ENCODE measurements at regions not wholly inside any gene's neighbourhood (a gene's known extent, or its start where the extent isn't known, plus 50 kb on each side); places are given as distances from the start of the nearest gene placed in this dataset.
"Not testable (repeated sequence)": the region's sequence is repeated elsewhere in the genome, so short reads cannot be mapped to it uniquely, and the experiment has no call there.

DNA sequence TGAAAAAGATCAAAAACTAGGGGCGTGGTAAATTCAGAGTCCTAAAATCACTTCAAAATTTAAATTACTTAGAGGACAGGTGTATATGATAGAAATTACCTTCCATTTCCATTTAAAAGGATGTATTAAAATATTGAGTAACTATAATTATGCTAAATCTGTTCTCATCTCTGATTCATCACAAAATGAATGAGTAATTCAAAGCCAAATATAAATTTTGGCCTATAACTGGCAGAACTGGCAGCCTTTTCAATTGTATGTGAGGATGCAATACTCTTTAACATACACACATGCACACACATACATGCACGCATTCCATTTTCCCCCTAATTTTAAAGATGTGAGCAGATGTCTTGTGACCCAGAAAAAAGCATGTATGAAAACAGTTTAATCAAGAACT lies 194.6 kb downstream of the EPM2A start:
- no peak for DNase-seq

- no peak for DNase-seq
Observed at GRCh38 chr6:145544041-145544440, 191.3 kb downstream of the EPM2A start.

GRCh38 chr6:145544514-145544913 lies 190.8 kb downstream of the EPM2A start:
- DNase-seq: no peak

- no peak for DNase-seq
Observed at GRCh38 chr6:145546265-145546664, 189.1 kb downstream of the EPM2A start.

- DNase-seq: no peak
Observed at GRCh38 chr6:145547594-145548335, 187.6 kb downstream of the EPM2A start.

DNA sequence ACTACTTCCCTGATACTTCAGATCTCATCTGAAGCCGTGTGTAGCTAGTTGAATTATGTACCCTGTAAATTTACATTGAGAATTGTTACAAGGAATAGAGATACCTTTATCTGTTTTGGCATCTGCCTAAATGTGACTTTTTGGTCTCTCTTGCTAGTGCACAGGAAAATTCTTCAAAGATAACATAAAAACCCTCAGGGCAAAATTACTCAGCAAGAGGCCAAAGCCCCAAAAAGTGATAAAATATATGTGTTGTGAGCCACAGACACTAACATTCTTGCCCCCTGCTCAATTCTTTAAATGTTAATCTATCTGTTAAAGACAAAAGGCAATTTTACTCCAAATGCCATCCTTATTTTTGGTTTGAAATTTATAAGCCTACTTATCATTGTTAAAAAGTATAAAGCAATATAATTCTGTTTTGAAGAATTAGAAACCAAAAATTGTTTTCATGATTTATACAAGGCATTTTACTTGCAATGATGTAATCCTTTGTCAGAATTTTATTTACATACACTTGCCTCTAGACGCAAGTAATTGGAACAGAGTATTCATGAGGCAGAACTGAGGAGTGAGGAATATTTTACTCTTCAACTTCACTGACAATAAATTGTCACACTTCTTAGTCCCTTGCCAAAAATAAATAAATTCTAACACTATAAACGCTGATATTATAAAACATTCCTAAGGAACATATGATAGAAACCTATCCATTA lies 186.2 kb downstream of the EPM2A start:
- DNase-seq: no peak

DNA sequence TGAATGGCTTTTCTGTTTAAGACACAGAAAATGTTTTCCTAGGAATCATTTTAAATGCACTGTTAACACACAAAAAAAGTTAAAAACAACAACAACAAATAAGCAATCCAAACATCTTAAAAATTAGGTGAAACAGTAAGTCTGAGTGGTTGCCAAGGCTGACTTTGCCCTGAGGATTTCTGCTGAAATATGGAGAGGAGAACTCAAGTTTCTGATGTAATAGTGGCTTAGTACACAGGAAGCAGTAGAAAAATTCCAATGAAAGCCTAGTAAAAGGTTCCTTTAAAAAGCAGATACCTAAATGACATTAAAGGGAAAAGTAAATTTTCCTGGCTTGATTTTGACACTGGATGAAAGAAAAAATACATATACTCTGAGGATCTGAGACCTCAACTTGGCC lies 184.2 kb downstream of the EPM2A start:
- DNase-seq: no peak

- no peak for DNase-seq
Observed at GRCh38 chr6:145555084-145555483, 180.2 kb downstream of the EPM2A start.

GRCh38 chr6:145557474-145557873 lies 177.8 kb downstream of the EPM2A start:
- no peak for DNase-seq

- DNase-seq: no peak
Observed at GRCh38 chr6:145559836-145560235, 175.5 kb downstream of the EPM2A start.

- no peak for DNase-seq
Observed at GRCh38 chr6:145561095-145562072, 173.9 kb downstream of the EPM2A start.

DNA sequence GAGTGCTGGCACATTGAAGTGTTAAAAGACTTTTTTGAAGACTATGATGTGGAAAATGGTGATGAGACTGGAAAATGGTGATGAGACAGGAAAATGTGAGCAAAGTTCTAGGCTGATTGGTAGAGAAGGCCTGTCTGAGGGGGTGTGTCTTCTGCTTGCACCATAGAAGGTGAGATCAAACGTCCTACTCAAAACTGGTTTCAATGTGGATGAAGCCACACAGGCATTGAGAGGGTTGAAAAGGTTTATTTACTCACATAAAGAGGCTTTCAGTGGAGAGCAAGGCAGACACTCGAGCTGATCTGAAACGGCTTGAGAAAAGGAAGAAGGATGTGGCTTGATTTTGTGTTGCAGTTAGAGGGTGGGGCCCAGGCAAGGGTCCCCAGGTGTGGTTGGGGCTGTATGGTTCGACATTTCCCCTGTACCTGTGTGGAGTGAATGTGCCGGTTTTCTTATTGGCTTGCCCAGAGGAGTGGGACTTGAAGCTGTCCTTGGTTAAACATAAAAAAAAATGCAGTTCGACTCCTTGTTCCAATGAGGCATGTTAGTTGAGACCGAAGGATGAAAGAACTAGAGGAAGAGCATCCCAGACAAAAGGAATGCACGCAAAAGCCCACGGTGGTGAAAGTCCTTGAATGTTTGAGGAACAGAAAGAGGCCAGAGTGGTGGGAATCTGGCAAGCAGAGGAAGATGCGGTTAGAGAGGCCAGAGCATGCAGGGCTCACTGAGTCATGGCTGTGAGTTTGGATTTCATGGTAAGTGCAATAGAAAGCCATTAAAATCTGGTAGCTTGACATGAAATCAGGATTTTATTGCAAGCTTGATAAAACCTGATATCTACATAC lies 172.3 kb downstream of the EPM2A start:
- no peak for DNase-seq

GRCh38 chr6:145564553-145564952 lies 170.8 kb downstream of the EPM2A start:
- no peak for DNase-seq

DNA sequence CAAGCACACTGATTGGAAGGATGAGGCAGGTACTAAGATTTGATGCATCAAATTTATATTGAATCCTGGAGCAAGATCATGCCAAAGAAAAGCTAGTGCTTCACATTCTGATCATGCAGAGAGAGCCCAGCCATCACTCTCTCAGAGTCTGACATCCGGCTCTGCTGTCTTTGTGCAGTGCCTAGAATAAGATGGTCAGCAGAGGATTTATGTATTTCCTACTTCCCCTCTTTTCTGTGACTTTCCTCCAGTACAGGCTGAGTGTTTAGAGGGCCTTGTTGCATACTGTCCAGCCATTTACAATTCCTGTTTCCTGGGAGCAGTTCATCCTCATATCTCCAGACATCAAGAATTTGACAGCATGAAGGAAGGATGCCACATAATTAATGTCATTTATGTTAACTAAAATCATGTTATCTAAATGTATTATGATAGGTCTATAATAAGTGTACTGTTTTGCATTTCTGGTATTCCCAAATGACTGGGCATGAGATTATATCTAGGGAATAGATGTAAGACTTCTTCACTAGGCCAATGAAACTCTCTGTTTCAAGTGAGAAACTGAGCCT lies 167.6 kb downstream of the EPM2A start:
- no peak for DNase-seq

- DNase-seq: no peak
Observed at GRCh38 chr6:145569140-145569539, 166.2 kb downstream of the EPM2A start.

DNA sequence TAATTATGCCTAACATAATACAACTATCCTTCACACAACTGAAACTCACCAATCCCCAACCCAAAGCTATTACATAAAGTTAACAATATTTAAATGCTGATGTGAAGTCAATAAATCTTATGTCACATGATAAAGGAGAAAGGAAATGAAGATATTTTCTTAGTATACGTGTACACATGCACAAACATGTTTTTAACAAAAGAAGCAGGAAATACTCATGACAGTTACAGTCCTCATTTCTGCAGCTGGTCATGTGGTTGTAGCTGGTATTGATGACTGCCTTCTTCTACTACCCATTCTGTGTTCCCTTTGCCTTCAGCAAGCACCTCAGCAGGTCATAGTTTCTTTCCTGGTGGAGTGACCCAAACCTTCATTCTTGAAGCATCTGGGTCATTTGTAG lies 165.0 kb downstream of the EPM2A start:
- not testable (repeated sequence) for DNase-seq

DNA sequence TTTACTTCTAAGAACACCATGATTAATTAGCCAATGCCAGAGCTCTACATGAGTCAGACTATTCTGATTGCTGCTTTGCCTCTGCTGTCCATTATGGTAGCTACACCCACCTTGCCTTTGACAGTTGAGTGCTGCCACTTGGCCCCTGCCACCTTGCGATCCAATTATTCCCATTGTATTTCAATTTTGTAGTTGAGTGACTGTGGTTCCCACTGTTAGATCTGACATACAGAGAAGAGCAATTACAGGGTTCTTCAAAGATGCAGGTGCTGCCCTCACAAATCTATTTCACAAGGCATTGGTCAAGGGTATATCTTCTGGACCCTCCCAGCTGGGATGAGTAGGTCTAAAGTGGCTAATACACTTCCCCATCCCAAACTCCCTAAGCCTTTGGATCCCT lies 161.1 kb downstream of the EPM2A start:
- DNase-seq: not testable (repeated sequence)
